ENCODE measurements at regions not wholly inside any gene's neighbourhood (a gene's known extent, or its start where the extent isn't known, plus 50 kb on each side); places are given as distances from the start of the nearest gene placed in this dataset.

DNA sequence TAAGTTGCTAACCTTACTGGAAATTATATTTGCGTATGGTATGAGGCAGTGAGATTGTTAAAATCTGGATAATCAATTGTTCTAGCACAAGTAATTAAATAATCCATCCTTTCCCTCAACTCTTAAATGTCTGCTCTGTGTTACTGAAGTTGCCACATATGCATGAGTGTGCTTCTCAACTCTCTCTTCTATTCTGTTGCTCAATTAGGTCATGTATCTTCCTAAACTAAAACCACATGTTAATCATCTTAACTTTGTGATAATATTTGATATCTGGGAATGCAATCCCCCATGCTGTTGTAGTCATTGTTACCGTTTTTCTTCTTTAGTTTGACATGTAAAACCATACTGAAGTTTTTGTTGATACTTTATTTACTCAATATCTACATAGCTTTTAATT lies 63.5 kb upstream of the STMND1 start:
- no peak overlapping the region for H3K4me3 ChIP-seq
- H3K4me1 ChIP-seq, result no peaks in the 10 kb centered on the region
- H3K27ac ChIP-seq, result no peak overlapping the region
- DNase-seq, result no peak
- no peaks in the 10 kb centered on the region for H3K9me3 ChIP-seq
- H3K27me3 ChIP-seq, result no peaks in the 10 kb centered on the region
- H3K36me3 ChIP-seq, result no peaks in the 10 kb centered on the region
- intact Hi-C loops (cut with DNase I; ENCODE audit: low total_unique reads), result no loop called here
- no peak for TF ChIP-seq POLR2A (IDR thresholded peaks at IDR 0.05)
- TF ChIP-seq, protein P1, sequence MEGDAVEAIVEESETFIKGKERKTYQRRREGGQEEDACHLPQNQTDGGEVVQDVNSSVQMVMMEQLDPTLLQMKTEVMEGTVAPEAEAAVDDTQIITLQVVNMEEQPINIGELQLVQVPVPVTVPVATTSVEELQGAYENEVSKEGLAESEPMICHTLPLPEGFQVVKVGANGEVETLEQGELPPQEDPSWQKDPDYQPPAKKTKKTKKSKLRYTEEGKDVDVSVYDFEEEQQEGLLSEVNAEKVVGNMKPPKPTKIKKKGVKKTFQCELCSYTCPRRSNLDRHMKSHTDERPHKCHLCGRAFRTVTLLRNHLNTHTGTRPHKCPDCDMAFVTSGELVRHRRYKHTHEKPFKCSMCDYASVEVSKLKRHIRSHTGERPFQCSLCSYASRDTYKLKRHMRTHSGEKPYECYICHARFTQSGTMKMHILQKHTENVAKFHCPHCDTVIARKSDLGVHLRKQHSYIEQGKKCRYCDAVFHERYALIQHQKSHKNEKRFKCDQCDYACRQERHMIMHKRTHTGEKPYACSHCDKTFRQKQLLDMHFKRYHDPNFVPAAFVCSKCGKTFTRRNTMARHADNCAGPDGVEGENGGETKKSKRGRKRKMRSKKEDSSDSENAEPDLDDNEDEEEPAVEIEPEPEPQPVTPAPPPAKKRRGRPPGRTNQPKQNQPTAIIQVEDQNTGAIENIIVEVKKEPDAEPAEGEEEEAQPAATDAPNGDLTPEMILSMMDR (IDR thresholded peaks at IDR 0.05), result no peak

DNA sequence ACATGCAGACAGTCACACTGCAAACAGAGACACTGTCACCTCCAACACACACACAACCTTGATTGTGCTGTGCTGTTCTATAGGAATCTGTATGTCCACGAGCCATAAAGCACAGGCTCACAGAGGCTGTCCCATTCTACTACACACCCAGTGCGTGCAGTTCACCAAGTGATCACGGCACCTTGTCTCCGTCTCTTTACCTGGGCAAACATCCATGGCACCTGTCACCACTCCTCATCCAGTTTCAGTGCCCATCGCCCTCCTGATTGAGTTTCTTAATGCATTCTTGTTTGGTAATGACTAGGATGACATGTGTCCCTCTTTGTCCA lies 65.8 kb upstream of the STMND1 start:
- Histone ChIP-seq H3K4me1 (no peaks in the 10 kb centered on the region), H3K27ac (no peak overlapping the region), H3K27me3 (no peaks in the 10 kb centered on the region), H3K4me3 (no peak overlapping the region), H3K36me3 (no peaks in the 10 kb centered on the region), H3K9me3 (no peaks in the 10 kb centered on the region)
- intact Hi-C loops (cut with DNase I; ENCODE audit: low total_unique reads), result no loop called here
- no peak for DNase-seq
- TF ChIP-seq POLR2A (IDR thresholded peaks at IDR 0.05), result no peak
- TF ChIP-seq, protein P1 (IDR thresholded peaks at IDR 0.05), result no peak

DNA sequence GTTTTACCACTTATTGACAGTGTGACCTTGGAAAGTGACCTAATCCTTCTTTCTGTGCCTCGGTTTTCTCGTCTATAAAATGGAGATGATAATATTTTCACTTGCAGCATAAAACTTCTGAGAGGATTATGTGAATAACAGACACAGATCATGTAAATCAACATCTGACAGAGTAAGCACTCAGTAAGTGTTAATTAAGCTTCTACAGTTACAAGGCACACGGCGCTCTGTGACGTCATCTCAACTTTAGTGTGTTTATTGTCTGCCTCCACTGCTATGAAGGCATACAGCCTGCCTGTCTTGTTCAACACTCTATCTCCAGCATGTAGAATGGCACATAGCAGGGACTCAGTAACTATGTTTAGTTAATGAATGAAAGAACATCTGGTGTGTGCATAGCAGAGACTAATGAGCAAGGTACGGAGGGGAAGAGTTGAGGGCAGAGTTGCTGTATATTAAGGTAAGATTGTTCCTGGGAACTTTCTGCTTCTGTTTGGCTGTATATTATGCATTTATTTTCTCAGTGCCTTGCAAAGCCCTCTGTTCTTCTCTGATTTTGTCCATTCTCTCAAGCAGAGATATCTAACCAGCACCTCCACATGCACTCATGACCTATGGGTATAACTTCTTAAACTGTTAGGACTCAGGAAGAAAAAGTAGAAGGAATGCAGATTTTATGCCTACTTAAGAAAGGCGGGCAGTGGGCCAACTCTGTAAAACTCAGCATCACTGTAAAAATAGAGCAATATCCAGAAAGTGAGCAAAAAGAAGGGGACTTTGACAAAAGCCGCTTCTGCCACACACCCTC lies 66.4 kb upstream of the STMND1 start:
- no peak overlapping the region for H3K4me3 ChIP-seq
- no peaks in the 10 kb centered on the region for H3K27me3 ChIP-seq
- TF ChIP-seq, protein P1 (IDR thresholded peaks at IDR 0.05), result no peak
- intact Hi-C loops (cut with DNase I; ENCODE audit: low total_unique reads), result no loop called here
- H3K36me3 ChIP-seq, result no peaks in the 10 kb centered on the region
- no peaks in the 10 kb centered on the region for H3K9me3 ChIP-seq
- DNase-seq, result no peak
- H3K27ac ChIP-seq, result no peak overlapping the region
- no peaks in the 10 kb centered on the region for H3K4me1 ChIP-seq

DNA sequence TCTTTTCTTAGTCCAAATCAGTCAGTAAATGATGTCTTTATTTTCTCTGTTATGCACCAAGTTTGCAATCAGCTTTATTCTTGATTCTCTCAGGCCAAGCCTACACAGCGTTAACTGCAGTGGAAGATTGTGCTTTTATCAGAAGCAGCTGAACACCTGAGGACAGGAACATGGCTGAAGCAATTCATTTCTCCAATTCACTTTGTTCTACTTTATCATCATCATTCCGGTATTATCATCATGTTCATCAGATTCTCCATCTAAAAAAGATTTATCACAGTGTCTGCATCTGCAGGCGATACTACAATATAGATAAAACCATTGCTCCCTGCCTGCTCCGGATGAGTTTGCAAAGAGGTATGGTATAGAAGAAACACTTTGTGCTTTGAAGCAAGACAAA lies 68.1 kb upstream of the STMND1 start:
- no peak for DNase-seq
- Histone ChIP-seq H3K9me3 (no peaks in the 10 kb centered on the region), H3K4me1 (no peaks in the 10 kb centered on the region), H3K36me3 (no peaks in the 10 kb centered on the region), H3K27ac (peak overlapping the region; percentile 73 to 91), H3K4me3 (no peak overlapping the region), H3K27me3 (no peaks in the 10 kb centered on the region)
- intact Hi-C loops (cut with DNase I; ENCODE audit: low total_unique reads), result no loop called here
- TF ChIP-seq, protein P1 (IDR thresholded peaks at IDR 0.05), result no peak
- TF ChIP-seq POLR2A (IDR thresholded peaks at IDR 0.05), result no peak

DNA sequence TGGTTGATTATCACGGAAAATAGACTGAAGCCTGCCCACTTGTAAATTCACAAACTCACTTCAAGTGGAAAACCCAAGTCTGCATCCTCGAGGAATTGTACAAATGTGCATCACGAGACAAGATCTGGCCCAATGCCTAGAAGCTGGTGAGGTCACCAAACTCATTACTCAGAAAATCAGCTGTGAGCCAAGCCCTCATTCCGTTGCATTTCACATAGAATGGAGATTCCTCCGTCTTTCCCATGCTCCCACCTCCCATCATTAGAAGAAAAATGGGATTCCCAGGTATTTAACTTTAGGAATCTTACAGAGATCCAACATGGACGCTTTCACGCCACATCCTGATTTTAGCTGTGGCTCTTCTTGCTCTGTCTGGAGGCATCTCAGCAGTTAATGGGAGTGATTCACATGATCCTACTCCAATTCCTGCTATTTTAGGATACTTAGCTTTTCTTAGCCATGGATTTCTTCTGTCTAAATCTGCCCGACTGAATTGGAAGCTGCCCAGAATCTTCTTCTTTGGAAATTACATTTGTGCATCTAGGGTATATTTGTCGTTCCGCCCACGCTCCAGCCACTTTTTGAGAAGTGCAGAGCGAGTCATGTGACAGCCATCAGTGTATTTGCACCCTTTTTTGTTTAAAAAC lies 68.7 kb upstream of the STMND1 start:
- H3K9me3 ChIP-seq, result no peaks in the 10 kb centered on the region
- peak; percentile 80 to 88 for DNase-seq
- no peak for TF ChIP-seq POLR2A (IDR thresholded peaks at IDR 0.05)
- TF ChIP-seq, protein P1 (IDR thresholded peaks at IDR 0.05), result no peak
- no peaks in the 10 kb centered on the region for H3K36me3 ChIP-seq
- peak overlapping the region; percentile 73 to 91 for H3K27ac ChIP-seq
- no peaks in the 10 kb centered on the region for H3K4me1 ChIP-seq
- no peaks in the 10 kb centered on the region for H3K27me3 ChIP-seq
- intact Hi-C loops (cut with DNase I; ENCODE audit: low total_unique reads), result no loop called here
- no peak overlapping the region for H3K4me3 ChIP-seq
